GM18909 (cell line): ENCODE measurements at regions not wholly inside any gene's neighbourhood (a gene's known extent, or its start where the extent isn't known, plus 50 kb on each side); places are given as distances from the start of the nearest gene placed in this dataset.
"Not testable (repeated sequence)": the region's sequence is repeated elsewhere in the genome, so short reads cannot be mapped to it uniquely, and the experiment has no call there.

Experiments
- ATAC-seq: cut with Tn5 transposase; IDR thresholded peaks from one replicate; pipeline ENCODE4 v1.9.1; 2021; ENCODE audit warnings: mild to moderate bottlenecking; ENCODE audit not compliant: unreplicated experiment, poor library complexity

DNA sequence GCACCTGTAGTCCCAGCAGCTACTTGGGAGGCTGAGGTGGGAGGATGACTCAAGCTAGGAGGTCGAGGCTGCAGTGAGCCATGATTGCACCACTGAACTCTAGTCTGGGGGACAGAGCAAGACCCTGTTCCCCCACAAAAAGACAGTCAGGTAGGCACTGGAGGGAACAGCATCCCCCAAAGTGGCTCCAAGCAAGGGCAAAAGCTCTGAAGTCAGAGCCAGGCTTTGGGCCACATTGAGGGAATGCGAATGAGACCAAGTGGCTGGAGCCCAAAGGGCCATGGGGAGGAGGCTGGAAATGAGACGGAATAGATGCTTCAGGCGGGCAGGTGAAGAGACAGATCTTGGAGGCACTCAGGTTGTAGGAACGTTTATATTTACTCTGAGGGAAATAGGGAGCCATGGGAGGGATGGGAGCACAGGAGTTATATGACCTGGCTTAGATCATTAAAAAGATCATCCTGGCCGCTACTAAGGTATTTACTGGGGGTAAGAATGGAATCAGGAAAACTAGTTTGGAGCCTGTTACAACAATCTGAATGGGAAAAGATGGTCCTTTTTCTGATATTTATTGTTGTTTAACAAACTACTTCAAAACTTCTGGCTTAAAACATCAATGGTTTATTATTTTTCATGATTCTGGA is 229.6 kb upstream of the ZNF217 start:
- no peak for ATAC-seq

DNA sequence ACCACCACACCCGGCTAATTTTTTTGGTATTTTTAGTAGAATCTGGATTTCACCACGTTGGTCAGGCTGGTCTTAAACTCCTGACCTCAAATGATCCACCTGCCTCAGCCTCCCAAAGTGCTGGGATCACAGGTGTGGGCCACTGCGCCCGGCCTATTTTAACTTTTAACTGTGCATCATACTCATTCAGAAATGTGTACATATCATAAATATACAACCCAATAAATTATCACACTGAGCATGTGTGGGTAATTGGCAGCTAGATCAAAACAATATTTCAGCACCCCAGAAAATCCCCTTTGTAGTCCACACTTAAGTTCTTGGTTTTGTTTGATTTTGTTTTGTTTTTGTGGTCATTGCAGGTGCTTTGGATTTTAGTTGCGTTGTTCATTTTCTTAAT is 228.9 kb upstream of the ZNF217 start:
- no peak for ATAC-seq

DNA sequence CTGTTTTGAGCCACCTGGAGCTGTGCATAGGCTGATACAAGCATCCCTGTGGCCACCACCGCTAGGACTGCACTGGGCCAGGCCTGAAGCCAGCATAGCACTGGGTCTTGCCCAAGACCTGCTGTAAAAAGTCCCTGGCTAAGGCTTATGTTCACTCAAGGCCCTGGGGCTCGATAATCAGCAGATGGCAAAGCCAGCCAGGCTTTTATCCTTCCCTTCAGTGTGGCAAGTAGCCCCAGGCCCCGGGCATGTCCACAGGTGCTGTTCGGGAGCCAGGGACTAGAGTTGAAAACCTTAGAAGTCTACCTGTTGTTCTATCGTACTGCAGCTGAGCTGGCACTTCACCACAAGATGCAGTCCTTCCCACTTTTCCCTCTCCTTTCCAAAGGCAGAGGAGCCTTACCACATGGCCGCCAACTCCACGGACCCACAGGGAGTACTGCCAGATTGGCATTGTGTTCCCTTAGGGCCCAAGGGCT is 226.4 kb upstream of the ZNF217 start:
- ATAC-seq, result no peak

DNA sequence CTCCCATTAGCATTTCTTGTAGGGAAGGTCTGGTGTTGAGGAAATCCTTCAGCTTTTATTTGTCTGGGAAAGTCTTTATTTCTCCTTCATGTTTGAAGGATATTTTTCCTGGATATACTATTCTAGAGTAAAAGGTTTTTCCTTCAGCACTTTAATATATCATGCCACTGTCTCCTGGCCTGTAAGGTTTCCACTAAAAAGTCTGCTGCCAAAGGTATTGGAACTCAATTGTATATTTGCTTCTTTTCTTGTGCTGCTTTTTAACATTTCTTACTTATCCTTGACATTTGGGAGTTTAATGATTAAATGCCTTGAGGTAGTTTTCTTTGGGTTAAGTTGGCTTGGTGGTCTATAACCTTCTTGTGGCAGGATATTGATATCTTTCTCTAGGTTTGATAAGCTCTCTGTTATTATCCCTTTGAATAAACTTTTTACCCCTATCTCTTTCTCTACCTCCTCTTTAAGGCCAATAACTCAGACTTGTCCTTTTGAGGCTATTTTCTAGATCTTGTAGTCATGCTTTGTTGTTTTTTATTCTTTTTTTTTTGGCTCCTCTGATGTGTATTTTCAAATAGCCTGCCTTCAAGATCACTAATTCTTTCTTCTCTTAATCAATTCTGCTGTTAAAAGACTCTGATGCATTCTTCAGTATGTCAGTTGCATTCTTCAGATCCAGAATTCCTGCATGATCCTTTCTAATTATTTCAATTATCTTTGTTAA is 225.0 kb upstream of the ZNF217 start:
- no peak for ATAC-seq

DNA sequence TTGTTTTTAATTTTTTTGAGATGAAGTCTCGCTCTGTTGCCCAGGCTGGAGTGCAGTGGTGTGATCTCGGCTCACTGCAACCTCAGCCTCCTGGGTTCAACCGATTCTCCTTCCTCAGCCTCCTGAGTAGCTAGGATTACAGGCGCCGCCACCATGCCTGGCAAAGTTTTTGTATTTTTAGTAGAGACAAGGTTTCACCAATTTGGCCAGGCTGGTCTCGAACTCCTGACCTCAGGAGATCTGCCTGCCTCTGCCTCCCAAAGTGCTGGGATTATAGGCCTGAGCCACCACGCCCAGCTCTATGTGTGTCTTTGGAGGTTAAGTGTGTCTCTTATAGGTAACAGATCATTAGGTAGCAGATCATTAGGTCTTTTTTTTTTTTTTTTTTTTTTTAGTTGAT is 223.9 kb upstream of the ZNF217 start:
- ATAC-seq, result not testable (repeated sequence)

DNA sequence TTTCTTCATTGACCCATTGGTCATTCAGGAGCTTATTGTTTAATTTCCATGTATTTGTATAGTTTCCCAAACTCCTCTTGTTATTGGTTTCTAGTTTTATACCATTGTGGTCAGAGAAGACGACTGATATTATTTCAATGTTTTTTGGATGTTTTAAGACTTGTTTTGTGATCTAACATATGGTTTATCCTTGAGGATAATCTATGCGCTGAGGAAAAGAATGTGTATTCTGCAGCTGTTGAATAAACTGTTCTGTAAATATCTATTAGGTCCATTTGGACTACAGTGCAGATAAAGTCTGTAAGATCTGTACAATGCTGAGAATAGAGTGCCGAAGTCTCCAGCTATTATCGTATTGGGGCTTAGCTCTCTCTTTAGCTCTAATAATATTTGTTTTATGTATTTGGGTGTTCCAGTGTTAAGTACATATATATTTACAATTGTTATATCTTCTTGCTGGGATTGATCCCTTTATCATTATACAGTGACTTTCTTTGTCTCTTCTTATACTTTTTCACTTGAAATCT is 223.3 kb upstream of the ZNF217 start:
- no peak for ATAC-seq

DNA sequence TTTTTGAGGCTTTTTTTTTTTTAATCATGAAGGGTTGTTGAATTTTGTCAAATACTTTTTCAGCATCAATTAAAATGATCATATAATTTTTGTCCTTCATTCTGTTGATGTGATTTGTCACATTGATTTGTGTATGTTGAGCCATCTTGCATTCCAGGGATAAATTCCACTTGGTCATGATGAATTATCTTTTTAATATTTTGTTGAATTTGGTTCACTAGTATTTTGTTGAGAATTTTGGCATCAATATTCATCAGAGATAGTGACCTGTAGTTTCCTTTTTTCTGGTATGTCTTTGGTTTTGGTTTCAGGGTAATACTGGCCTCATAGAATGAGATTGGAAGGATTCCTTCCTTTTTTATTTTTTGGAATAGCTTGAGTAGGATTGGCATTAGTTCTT is 221.9 kb upstream of the ZNF217 start:
- ATAC-seq, result no peak

DNA sequence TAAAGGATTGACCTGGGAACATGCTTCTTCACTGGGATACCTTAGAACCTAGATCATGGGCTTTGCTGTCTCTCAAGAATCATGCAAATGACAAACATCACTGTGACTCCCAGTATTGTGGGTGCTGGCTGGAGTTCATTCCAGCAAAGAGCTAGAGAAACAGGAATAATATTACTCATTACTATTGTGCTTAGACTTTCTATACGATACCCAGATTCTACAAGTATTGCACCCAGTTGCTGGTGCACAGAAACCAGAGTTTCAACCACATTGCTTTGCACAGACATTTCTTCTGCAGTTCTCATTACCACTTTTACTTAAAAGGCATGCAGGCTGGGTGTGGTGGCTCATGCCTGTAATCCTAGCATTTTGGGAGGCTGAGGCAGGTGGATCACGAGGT is 220.4 kb upstream of the ZNF217 start:
- no peak for ATAC-seq

DNA sequence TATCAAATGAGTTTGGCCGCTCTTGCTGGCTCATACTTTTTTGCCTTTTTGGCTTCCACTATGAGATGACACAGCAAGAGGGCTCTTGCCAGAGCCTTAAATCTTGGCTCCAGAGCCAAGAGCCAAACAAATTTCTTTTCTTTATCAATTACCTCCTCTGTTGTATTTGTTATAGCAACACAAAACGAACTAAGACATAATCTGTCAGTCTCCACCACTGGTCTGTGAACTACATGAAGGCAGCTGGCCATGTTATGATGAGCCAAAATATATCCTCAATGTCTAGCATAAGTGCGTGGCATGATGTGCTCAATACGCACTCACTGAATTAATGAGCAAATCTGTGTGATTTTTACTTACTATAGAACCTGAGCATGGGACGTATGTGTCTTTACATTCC is 220.0 kb upstream of the ZNF217 start:
- ATAC-seq, result no peak

DNA sequence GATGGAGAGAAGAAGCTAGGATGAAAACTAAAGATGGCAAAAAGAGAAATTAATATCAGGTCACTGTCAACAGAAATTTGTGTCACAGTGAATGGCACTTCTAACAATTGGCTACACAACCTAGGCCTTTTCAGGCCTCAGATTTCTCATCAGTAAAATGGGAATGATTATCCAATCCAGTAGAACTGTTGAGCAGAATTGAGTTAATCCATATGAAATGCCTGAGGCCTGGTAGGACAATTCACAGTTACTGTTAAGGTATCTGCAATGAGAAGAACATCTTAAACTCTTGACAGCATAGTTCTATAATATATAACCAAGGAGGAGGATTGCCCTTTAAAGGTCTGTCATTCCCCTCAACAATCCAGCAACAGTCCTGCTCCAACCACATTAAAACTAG is 217.9 kb upstream of the ZNF217 start:
- ATAC-seq, result no peak

DNA sequence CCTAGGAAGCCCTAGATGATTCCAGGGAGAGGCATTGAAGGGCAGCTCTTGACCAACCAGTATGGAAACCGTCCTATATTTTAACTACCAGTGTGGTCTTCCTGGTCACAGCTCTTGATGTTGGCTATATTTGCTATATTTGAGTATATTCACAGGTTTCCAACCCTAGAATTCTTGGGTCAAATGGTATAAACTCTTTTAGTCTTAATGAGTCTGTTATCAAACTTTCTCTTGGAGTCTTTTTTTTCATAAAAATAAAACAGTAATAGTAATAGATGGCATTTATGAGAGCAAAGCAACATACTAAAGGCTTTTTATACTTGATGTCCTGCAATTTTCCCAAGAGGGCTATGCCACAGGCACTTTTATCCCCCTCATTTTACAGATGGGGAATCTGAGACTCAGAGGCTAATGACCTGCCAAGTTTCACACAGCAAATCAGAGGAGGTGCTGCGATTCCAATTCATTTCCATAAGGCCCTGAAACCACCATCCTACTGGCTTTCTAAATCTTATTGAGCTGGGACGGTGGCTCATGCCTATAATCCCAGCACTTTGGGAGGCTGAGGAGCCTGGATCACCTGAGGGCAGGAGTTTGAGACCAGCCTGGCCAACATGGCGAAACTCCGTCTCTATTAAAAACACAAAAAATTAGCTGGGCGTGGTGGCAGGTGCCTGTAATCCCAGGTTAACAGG is 217.2 kb upstream of the ZNF217 start:
- ATAC-seq, result no peak

DNA sequence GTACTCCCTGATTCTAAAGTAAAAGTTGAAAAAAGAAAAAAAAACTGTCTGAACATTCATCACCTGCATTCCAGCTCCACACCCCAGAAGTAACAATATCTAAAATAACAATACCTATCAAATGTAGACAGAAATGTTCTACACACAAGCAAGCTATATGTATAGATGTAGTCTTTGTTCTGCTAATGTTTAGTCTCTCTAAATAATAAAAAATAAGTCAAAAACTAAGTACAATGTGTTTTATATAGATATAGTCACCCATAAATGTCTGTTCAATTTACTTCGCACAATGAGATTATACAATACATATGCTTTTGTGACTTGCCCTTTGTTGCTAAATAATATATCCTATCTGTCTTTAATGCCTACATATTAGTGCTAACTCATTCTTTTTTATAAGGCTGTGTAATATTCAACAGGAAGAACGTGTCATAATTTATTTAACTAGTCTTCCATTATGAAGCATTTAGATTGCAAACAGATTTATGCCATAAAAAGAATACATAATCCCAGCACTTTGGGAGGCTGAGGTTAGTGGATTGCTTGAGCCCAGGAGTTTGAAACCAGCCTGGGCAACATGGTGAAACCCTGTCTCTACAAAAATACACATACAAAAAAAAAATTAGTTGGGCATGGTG is 216.2 kb upstream of the ZNF217 start:
- no peak for ATAC-seq

DNA sequence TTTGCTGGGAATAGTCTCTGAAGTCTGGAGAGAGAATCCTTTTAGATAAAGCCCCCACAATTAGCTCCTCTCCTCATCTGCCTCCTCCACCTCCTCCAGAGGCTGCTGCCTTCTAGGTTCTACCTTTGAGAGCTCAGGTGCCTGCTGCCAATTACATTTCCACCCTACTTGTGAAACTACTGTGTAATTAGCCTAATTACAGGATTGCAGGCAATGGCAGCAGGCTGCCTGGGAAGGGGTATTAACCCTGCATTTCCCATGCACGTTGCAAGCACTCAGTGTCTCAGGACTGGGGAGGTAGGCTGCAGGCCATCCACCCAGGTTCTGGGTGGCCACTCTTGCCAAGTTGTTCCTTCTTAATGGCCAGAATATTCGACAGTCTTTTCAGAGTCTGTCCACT is 215.6 kb upstream of the ZNF217 start:
- ATAC-seq, result no peak

DNA sequence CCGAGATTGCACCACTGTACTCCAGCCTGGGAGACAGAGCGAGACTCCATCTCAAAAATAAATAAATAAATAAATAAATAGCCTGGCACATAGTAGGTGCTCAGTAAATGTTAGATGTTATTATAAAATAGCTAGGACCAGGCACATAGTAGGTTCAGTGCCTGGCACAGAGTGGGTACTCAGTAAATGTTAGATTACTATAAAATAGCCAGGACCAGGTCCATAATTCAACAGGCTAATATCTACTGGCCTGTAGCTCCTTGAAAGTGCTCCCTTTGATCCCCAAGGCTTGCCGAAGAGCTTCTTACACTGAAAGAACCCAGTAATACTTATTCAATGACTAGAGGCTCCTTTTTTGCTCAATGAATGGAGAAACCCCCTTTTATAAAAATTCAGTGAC is 215.1 kb upstream of the ZNF217 start:
- no peak for ATAC-seq

DNA sequence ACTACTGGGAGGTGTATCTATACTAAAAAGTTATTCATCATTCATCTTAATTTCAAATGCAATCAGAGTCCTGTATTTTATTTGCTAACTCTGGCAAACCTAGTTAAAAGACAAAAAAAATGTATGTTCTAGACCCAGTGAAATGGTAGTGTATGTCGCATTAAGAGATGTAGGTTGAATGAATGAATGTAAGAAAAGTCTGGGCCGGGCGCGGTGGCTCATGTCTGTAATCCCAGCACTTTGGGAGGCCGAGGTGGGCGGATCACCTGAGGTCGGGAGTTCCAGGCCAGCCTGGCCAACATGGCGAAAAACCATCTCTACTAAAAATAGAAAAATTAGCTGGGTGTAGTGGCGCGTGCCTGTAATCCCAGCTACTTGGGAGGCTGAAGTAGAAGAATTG is 214.7 kb upstream of the ZNF217 start:
- ATAC-seq, result not testable (repeated sequence)

DNA sequence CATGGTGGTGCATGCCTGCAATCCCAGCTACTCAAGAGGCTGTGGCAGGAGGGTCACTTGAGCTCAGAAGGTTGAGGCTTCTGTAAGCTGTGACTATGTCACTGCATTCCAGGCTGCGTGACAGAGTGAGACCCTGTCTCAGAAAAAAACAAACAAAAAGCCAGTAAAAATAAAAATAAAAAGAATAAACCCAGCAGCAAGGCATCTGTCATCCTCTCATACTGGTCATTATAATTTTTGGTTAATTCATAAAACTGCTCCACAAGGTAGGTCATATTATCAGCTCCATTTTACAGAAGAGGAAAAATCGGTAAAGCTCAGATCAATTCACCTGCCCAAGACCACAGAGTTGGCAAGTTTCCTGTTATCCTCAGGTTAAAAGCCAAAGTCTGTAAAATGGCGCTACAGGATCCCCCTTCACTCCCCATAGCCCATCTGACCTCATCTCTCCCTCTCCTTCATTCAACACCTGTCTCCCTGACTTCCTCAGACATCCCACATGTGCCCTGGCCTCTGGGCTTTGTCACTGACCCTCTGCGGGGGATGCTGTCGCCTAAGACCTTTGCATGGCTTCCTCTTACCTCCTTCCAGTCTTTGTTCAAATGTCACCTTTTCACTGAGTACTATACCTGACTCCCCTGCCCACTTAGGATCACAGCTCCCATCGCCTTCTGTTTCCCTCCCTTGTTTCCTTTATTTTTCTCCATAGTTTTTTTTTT is 213.2 kb upstream of the ZNF217 start:
- no peak for ATAC-seq

DNA sequence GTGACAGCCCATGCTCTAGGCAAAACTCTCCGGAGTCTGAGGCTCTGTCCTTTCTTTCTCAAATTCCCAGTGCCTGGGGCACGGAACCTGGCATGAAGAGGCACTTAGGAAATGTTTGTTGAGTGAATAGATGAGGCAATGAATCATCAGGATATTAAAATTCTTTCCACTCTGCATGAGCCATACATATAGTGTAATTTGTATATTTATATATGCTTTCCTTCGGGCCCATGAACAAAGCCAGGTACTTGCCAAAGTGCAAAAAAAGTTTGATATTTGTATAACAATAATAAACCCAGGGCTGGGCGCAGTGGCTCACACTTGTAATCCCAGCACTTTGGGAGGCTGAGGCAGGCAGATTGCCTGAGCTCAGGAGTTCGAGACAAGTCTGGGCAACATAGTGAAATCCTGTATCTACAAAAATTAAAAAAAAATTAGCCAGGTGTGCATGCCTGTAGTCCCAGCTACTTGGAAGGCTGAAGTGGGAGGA is 212.3 kb upstream of the ZNF217 start:
- no peak for ATAC-seq

DNA sequence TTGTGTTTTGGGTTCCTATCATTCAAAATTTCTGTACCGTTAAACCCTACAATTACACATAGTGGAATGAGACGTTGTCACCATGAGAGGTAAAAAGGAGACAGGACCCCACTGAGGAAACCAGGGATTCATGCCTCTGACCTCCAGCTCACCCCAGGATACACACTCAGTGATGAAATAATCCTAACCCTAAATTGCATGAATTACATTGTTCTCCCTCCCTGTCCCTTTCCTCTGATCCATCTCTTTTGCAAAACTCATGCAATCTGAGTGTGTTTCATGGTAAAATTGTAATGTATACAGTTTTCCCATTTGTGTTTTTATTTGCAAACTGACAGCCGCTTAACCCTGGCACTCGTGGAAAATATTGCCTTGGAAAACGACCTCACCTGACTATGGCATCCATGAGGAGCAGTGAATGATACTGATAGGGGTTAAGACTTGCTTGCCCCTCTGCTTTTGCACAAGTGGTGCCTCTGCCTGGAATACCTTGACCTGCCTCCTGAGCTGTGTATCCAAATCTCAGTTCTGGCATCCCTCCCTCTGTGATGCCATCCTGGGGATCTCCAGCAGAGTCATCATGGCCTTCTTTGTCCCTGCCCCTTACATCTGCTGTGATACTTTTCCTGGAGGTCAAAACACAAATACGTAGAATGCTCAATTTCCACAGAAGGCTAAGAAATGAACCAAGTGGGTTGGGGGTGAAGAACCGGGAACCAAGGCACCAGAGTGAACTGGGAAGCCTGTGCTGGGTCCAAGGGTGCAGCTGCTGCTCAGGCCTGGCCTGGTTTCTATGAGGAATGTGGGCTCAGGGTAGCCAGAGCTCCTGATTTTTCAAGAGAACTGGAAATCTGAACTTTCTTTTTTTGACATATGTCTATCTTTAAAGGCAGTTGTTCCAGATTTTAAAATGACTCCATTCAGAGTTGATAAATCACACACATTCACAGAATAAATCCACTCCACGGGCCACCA is 211.6 kb upstream of the ZNF217 start:
- ATAC-seq, result no peak

DNA sequence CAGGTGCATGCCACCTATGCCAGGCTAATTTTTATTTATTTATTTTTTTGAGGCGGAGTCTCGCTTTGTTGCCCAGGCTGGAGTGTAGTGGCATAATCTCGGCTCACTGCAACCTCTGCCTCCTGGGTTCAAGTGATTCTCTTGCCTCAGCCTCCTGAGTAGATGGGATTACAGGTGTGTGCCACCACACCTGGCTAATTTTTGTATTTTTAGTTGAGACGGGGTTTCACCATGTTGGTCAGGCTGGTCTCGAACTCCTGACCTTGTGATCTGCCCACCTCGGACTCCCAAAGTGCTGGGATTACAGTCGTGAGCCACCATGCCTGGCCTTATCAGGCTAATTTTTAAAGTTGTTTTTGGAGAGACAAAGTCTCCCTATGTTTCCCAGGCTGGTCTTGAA is 210.7 kb upstream of the ZNF217 start:
- not testable (repeated sequence) for ATAC-seq
